ENCODE measurements at regions not wholly inside any gene's neighbourhood (a gene's known extent, or its start where the extent isn't known, plus 50 kb on each side); places are given as distances from the start of the nearest gene placed in this dataset.

DNA sequence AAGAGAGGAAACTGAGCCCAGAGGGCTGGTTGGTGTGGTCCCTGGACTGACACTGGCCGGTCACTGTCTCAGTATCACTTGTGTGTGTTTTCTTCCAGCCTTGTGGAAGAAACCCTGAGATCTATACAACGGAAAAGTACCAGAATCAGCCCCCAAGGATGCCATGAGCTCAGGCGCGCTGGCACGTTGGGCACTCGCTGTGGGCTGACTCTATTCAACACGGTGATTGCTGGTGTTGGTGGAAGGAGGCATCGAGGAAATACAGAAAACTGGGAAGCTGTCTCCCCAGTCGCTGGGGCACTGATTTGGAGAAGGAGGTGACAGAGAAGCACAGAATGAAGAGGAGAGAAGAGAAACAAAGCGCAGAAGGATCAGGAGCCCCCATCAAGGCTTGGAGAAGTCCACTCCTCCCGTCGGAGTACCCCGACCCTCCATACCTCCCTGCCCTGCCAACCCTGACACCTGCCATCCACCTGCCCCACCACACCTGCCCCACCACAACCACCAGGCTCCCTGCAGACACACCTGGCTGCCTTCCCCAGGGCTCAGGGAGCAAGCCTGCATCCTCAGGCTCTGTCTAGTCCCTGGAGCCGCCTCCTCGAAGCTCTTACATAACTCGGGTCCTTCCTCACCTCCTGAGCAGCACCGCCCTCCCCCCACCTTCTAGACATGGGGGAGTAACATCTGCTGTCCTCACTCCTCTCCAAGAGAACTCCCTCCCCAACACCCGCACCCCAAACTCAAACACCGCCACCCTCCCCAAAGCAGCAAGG lies 66.5 kb downstream of the RBFOX3 start:
- H3K36me3 ChIP-seq: no peaks in the 10 kb centered on the region
- no peak overlapping the region for H3K4me3 ChIP-seq
- DNase-seq: no peak
- H3K9me3 ChIP-seq: no peaks in the 10 kb centered on the region
- H3K27me3 ChIP-seq: peaks cover 23% of the 10 kb centered on the region

DNA sequence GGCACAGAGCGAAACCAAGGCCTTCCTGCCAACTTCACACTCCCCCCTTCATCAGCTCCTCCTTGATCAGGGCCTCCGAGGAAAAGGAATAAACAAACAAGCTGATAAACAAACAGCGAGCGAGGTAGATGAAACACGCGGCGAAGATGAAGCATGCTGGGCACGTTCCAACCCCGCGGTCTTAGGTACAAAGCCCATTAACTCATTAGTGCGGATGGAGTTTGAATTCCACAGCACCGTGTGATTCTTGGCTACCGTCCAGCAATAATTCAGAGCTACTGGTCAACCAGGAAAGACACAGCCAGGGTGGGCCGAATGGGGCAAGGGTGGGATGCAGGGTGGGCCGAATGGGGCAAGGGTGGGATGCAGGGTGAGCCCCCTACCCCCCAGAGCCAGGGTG lies 67.3 kb downstream of the RBFOX3 start:
- Histone ChIP-seq H3K36me3 (no peaks in the 10 kb centered on the region), H3K4me3 (no peak overlapping the region), H3K9me3 (no peaks in the 10 kb centered on the region), H3K27me3 (peaks cover 23% of the 10 kb centered on the region)
- DNase-seq: no peak

DNA sequence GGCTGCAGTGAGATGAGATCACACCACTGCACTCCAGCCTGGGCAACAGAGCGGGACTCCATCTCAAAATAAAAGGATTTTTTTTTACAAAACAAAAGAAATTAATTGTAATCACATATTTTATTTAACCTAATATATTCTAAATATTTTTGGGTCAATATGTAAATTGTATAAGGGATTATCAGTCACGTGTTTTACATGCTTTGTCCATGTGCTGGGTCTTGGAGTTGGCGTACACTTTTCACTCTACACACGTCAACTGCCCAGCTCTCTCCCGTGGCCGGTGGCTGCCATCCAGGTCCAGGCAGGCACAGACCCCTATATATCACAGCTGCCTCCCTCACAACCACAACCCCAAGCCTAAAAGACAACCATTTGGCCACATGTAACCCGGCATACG lies 68.1 kb downstream of the RBFOX3 start:
- Histone ChIP-seq H3K4me3 (no peak overlapping the region), H3K9me3 (no peaks in the 10 kb centered on the region), H3K27me3 (peaks cover 23% of the 10 kb centered on the region), H3K36me3 (no peaks in the 10 kb centered on the region)
- DNase-seq: no peak

DNA sequence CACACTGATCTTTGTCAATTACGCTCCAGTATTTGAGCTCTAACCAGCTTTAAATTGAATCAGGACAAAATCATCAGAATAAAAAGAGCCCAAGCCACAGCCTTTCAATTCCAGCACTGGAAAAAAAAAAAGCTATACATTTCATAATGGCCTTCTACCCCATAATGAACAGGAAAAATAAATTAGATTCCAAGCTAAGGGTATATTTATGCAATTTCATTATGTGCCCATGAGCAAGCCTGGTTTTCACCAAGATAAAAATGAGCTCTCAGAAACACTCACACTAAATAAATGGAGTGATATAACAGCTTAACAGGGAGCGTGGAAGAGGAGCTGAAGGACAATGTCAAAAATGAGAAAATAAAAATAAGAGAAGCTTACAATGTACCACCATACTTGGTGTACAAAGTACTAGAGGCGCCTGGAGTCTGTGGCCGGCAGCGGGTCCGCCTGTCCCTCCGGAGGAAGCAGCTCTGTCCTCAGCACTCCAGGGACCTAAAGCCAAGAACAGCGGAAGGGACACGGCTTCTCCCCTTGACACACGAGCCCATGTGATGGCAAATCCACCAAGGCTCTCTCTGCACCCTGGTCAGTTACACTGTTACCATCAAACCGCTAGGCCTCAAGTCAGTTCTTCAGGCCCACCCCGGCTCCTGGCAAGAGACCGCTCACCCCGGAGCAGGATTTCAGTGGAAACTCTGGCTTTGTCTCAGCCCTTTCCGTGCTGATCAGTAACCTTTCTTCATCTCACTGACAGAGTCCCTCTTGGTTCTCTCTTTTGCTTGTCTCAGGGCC lies 69.6 kb downstream of the RBFOX3 start:
- Histone ChIP-seq H3K36me3 (no peaks in the 10 kb centered on the region), H3K27me3 (peaks cover 14% of the 10 kb centered on the region), H3K4me3 (no peak overlapping the region), H3K9me3 (no peaks in the 10 kb centered on the region)
- no peak for DNase-seq

DNA sequence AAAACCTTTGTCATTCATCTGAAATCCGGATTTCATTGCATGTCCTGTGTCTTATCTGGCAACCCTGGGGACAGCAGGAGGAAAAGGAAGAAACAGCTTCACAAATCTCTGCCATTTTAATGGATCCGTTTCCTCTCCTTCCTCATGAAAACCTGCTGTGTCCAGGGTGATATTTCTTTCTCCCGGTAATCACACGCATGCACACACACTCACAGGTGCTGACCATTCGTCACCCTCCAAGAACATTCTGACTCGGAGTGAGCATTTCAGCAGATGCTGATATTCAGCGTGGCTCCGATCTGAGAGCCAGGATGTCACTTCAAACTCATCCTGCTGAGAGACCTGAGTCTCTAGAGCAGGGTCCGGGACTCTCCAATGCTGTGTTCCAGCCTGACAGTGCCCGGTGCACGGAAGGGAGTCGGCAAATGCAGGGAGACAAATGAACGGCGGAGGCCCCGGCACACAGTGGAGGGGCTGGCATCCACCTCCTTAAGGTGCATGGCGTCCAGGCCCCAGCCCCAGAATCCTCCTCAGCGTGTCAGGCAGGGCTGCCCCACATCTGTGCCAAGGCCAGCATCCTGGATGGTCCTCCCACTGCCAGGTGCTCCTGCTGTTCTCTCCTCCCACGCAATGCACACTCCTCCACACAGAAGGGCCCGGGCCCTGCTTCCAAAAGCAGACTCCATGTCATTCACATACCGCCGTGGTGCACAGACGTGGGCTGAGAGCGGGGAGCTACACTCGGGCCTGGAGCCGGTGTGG lies 70.7 kb downstream of the RBFOX3 start:
- no peak for DNase-seq
- H3K9me3 ChIP-seq: no peaks in the 10 kb centered on the region
- H3K27me3 ChIP-seq: peaks cover 12% of the 10 kb centered on the region
- no peaks in the 10 kb centered on the region for H3K36me3 ChIP-seq
- no peak overlapping the region for H3K4me3 ChIP-seq

DNA sequence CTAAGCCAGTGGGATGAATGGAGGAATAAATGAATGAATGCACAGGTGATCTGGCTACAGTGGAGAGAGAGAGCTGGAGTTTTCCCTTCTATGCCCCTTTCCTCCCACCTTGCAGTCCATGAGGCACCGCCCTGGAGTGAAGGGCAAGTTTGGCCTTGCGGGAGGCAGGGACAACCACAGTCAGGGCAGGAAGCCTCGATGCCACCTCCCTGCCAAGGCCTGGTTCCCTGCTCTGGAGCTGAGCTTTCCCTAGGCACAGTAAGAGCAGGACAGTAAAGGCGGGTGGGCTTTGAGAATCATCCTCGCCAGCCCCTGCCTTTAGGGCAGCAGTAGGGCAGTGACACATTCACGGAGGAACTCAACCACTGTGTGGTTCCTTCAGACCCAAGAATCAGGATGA lies 72.6 kb downstream of the RBFOX3 start:
- no peak for DNase-seq
- H3K4me3 ChIP-seq: no peak overlapping the region
- H3K36me3 ChIP-seq: no peaks in the 10 kb centered on the region
- no peaks in the 10 kb centered on the region for H3K9me3 ChIP-seq
- H3K27me3 ChIP-seq: peaks cover 10% of the 10 kb centered on the region

DNA sequence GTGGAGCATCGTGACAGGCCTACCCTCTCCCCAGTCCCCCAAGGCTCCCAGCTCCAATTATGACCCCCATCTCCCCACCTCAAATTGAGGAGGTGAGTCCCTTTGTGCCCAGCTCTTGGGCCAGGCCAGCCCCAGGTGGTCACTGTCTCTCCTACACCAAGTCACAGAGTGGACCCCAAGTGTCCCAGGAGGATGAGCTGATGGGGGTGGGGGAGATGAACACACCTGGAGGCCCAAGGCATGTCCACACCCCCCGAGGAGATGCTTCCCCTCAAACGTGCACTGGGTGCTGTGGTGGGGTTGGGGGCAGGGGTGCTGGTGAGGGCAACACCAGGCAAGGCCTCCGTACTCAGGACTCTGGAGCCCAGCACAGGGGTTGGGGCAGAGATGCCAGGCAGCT lies 73.2 kb downstream of the RBFOX3 start:
- Histone ChIP-seq H3K9me3 (no peaks in the 10 kb centered on the region), H3K4me3 (no peak overlapping the region), H3K36me3 (no peaks in the 10 kb centered on the region), H3K27me3 (peaks cover 10% of the 10 kb centered on the region)
- DNase-seq: no peak

GRCh38 chr17:79537061-79537460 lies 73.8 kb downstream of the RBFOX3 start:
- no peak overlapping the region for H3K4me3 ChIP-seq
- H3K36me3 ChIP-seq: no peaks in the 10 kb centered on the region
- DNase-seq: no peak
- H3K9me3 ChIP-seq: no peaks in the 10 kb centered on the region
- peaks cover 5% of the 10 kb centered on the region for H3K27me3 ChIP-seq

DNA sequence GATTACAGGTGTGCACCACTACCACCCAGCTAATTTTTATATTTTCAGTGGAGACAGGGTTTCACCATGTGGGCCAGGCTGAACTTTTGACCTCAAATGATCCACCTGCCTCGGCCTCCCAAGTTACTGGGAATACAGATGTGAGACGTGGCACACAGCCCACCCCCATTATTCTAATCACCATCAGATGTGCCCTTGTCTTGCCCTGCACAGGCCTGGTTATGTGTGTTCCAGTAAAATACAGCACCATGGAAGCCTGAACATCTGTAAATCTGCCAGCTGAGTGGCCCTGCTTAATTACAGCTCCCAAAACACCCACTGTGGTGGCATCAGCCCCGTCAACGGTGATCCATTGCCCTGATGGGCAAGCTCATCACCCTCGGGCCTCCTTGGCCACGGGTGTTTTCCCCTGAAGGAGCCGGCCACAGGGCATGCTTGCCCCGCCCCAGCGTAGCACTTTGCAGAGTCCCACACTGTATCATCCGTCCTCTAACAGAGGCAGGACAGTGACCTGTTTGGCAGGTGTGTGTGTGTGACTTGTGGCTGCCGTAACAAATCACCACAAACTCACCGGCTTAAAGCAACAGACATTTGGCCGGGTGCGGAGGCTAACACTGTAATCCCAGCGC lies 74.5 kb downstream of the RBFOX3 start:
- H3K36me3 ChIP-seq: no peaks in the 10 kb centered on the region
- peaks cover 5% of the 10 kb centered on the region for H3K27me3 ChIP-seq
- H3K4me3 ChIP-seq: no peak overlapping the region
- H3K9me3 ChIP-seq: no peaks in the 10 kb centered on the region
- DNase-seq: no peak

GRCh38 chr17:79535728-79536025 lies 75.2 kb downstream of the RBFOX3 start:
- peaks cover 6% of the 10 kb centered on the region for H3K27me3 ChIP-seq
- no peak for DNase-seq

DNA sequence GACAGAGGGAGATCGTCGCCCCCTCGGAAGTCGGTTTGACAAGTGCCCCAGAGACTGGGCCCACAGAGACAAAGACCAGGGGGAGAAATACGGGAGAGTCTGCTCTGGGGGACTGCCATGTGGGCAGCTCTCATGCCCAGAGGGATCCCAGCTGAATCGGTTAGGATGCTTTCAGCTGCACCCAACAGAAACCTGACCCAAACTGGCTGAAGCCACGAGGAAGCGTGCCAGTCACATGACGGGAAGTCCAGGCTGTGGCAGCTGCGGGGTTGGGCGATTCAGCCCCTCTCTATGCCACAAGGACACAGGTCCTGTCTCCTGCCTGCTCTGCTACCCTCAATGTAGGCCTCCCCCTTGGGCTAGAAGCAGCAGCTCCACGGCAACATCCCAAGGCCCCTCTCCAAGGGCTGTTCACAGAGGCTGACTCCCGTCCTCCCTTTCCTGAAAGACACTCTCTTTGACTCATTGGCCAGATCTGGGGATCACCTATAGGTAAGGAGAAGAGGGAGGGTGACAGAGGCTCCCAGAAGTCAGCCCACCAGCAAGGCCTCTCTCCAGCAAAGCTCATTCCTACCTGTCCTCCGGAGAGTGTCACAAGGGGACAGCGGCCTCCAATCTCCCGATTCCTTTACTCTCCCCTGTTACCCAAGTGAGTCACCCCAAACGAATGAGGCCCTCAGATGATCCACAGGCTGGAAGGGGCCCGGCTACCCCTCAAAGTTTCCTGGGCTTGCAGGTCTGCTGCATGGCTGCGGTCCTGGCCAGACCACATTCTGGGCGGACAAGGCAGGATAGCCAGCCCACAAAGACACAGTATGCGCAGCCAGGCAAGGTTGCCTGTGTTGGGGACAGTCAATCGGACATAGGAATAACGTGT lies 75.8 kb downstream of the RBFOX3 start:
- peaks cover 11% of the 10 kb centered on the region for H3K27me3 ChIP-seq
- no peak for DNase-seq

More at GRCh38 chr17:79535728-79536025, 75.2 kb downstream of the RBFOX3 start:
- Histone ChIP-seq H3K36me3 (no peaks in the 10 kb centered on the region), H3K9me3 (no peaks in the 10 kb centered on the region), H3K4me3 (no peak overlapping the region)

DNA sequence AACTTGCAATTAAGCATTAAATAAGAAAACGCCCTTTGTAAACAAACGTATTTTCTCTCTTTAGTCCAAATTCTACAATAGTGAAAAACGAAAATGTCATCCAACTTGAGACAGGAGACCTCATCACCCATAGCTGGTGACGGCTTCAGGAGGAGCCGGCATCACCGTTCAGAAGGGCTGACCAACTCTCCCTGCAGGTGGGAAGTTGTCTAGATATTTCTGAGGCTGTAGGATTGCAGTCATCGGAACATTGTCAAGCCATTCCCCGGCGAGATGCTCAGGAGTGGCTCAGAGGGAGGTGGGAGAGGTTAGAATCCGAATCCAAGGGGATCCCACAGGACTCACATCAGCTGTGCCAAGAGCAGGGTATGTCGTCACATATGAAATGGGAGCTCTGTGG lies 76.7 kb downstream of the RBFOX3 start:
- Histone ChIP-seq H3K36me3 (no peaks in the 10 kb centered on the region), H3K4me3 (no peak overlapping the region), H3K9me3 (no peaks in the 10 kb centered on the region), H3K27me3 (peaks cover 11% of the 10 kb centered on the region)
- DNase-seq: no peak

More for the DNA sequence above, 75.8 kb downstream of the RBFOX3 start:
- Histone ChIP-seq H3K4me3 (no peak overlapping the region), H3K9me3 (no peaks in the 10 kb centered on the region), H3K36me3 (no peaks in the 10 kb centered on the region)

GRCh38 chr17:79533116-79533515 lies 77.7 kb downstream of the RBFOX3 start:
- no peak for DNase-seq
- Histone ChIP-seq H3K4me3 (no peak overlapping the region), H3K9me3 (no peaks in the 10 kb centered on the region), H3K36me3 (no peaks in the 10 kb centered on the region), H3K27me3 (peaks cover 13% of the 10 kb centered on the region)

DNA sequence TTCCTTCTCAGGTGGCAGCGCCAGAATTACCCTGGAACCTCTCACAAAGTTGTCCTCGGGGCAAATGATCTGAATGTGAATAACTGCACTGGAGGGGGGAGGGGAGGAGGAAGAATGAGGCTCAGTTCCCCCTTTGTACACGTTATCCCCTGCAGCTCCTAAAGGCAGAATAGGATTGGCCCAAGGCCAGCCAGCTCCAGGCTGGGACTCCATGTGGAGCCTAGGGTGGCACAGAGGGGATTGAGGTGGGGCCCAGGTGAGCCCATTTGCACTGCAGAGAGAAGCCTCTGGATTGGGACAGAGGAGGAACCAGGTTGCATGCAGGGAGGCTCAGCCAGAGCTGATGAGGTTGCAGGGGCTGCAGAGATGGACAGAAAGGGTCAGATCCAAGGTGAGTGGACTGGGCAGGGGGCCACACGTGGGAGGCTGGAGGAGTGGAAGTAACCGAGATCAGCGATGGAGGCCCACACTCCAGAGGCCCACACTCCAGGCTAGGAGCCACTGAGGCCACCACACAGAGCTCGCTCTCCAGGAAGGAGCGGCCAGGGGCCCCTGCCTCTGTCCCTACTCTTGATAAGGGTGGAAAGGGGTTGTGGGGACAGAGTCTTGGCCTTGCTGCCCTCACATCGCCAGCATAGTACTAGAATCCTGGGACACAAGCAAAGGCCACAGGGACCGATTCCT lies 78.6 kb downstream of the RBFOX3 start:
- peaks cover 14% of the 10 kb centered on the region for H3K27me3 ChIP-seq
- H3K9me3 ChIP-seq: no peaks in the 10 kb centered on the region
- no peak overlapping the region for H3K4me3 ChIP-seq
- no peaks in the 10 kb centered on the region for H3K36me3 ChIP-seq
- DNase-seq: no peak

DNA sequence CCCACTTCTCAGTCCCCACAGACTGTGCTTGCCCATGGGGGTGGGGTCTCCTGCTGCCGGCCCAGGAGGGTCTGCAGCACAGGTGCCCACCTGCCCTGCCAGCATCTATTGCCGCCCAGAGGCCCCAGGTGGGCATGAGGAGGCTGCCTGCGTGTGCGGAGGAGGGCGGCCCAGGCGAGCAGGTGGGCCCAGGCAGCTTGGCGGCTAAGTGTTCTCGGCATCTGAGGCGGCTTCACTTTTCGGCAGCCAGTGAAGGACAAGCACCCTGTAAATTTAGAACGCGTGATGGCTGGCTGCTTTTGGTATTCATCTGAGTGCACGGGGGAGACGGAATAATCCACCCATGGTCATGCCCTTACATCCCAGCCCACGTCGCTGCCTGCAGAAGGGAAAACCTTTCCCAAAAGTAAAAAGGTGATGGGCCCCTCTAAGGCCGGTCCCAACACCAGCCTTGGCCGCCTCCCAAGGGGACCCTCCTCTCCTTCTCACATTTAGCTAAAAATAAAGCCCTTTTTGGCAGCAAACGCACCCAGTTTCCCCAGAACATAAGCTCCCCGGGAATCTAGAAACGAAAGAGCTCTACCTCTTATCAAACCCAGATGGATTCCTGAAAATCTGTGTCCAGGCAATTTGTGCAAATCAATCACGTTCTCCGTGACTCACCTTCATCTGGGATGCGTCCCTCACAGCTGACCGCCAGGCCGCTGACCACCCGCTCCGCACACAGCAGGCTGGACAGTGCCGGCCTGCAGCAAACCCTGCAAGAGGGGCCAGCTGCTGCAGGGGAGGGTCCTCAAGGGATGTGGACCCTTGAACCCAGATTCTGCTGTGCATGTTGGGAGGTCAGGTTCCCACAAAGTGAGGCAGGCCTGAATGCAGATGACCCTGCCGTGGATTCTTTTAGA lies 79.4 kb downstream of the RBFOX3 start:
- H3K36me3 ChIP-seq: no peaks in the 10 kb centered on the region
- no peak for DNase-seq
- H3K4me3 ChIP-seq: no peak overlapping the region
- H3K9me3 ChIP-seq: no peaks in the 10 kb centered on the region
- H3K27me3 ChIP-seq: peaks cover 22% of the 10 kb centered on the region
